Mammary epithelial cell (primary cell): ENCODE measurements at regions not wholly inside any gene's neighbourhood (a gene's known extent, or its start where the extent isn't known, plus 50 kb on each side); places are given as distances from the start of the nearest gene placed in this dataset.

ENCODE experiments used
- EZH2 ChIP-seq: IDR thresholded peaks from 2 replicates; pipeline ENCODE4 v1.6.1; 2012; ENCODE audit warnings: low read length, inconsistent platforms, borderline replicate concordance
- TF ChIP-seq, protein P1 (sequence below), 2 donors: IDR thresholded peaks in 1 of 2; conservative IDR thresholded peaks in 1 of 2; 2 replicates each; pipeline ENCODE4 v1.5.1; 2011 to 2012; ENCODE audit warnings: inconsistent platforms in 2 of 2, low read length in 2 of 2, mild to moderate bottlenecking in 2 of 2, control low read depth in 1 of 2, low read depth in 1 of 2; ENCODE audit not compliant: insufficient read depth in 1 of 2; ENCODE audit errors: extremely low read depth in 1 of 2

DNA sequence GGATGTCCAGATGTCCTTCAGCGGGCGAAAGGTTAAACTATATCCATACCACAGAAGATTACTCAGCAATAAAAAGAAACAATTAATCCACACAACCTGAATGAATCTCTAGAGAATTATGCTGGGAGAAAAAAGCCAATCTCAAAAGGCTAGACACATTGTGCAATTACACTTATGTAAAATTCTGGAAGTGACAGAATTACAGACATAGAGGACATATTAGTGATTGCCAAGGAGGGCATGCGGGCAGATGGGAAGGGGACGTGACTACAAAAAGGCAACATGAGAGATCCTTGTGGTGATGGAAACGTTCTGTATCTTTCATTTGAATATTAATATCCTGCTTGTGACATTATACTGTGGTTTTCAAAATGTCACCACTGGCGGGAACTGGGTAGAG is 103.5 kb upstream of the BMAL1 start:
- TF ChIP-seq, protein P1, sequence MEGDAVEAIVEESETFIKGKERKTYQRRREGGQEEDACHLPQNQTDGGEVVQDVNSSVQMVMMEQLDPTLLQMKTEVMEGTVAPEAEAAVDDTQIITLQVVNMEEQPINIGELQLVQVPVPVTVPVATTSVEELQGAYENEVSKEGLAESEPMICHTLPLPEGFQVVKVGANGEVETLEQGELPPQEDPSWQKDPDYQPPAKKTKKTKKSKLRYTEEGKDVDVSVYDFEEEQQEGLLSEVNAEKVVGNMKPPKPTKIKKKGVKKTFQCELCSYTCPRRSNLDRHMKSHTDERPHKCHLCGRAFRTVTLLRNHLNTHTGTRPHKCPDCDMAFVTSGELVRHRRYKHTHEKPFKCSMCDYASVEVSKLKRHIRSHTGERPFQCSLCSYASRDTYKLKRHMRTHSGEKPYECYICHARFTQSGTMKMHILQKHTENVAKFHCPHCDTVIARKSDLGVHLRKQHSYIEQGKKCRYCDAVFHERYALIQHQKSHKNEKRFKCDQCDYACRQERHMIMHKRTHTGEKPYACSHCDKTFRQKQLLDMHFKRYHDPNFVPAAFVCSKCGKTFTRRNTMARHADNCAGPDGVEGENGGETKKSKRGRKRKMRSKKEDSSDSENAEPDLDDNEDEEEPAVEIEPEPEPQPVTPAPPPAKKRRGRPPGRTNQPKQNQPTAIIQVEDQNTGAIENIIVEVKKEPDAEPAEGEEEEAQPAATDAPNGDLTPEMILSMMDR (conservative IDR thresholded peaks at IDR 0.05 in 1 of 2, IDR thresholded peaks at IDR 0.05 in 1 of 2; ENCODE audit: extremely low read depth in 1 of 2, insufficient read depth in 1 of 2, low read depth in 1 of 2, low read length in 2 of 2): no peak
- no peak for TF ChIP-seq EZH2
